ENCODE measurements at regions not wholly inside any gene's neighbourhood (a gene's known extent, or its start where the extent isn't known, plus 50 kb on each side); places are given as distances from the start of the nearest gene placed in this dataset.

GRCh38 chr10:128429835-128430513 is 303.8 kb upstream of the MKI67 start:
- no peak for DNase-seq

- DNase-seq, result no peak
Measured at GRCh38 chr10:128431083-128431482, 304.9 kb upstream of the MKI67 start.

DNA sequence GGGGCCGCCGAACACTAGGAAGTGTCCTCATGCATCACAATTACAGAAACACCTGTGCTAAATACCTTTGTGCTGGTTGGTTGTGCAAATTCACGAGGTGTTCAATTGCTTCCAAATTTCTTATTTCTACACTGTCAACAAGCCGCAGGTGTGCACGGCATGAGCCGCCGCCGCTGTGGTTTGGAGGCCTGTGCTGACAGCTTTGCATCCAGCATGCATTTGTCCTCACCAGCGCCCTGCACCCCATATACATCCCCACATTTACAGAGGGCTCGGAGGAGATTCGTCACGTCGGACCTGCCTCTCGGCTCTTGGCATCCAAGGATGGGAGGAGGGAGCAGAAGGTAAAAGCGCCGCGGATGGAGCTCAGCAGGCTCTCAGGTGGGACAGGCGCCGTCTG is 305.3 kb upstream of the MKI67 start:
- no peak for DNase-seq

GRCh38 chr10:128432011-128432410 is 305.8 kb upstream of the MKI67 start:
- no peak for DNase-seq

GRCh38 chr10:128432423-128432822 is 306.2 kb upstream of the MKI67 start:
- DNase-seq, result no peak

DNA sequence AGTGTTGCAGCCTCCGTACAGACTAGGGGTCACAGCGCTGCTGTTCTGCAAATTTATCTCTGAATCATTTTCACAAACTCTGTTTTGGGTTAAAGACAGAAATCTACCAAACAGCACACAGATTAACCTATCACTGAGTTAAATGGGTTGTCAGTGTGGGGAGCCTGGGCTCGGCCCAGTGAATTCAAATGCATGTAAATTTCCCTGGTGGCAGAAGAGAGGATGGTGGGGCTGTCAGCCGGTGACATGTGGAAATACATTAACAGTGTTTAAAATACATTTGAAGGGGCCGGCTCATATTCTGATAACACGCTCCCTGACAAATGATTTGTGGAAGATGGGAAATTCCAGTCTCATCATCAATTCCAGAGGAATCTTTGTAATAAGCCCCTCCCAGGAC is 309.6 kb upstream of the MKI67 start:
- DNase-seq, result no peak

GRCh38 chr10:128437786-128438345 is 311.6 kb upstream of the MKI67 start:
- DNase-seq, result no peak

DNA sequence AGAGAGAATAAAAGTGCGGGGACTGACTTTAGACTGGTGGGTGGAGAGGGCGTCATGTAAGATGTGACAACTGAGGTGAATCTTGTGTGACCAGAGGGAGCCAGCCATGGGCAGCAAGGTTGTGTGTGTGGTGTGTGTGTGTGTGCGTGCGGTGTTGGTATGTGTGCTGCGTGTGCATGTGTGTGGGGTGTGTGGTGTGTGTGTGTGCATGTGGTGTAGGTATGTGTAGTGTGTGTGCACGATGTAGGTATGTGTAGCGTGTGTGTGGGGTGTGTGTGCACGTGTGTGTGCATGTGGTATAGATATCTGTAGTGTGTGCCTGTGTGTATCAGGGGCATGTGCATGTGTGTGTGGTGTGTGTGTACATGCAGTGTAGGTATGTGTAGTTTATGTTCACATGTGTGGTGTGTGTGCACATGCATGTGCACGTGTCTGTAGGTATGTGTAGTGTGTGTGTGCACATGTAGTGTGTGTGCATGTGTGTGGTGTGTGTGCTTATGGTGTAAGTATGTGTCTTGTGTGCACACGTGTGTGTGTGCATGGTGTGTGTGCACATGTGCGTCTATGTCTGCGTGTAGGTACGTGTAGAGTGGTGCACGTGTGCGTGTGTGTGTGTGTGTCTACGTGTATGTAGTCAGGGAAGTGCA is 312.3 kb upstream of the MKI67 start:
- DNase-seq, result no peak

- DNase-seq, result no peak
Measured at GRCh38 chr10:128440513-128441160, 314.4 kb upstream of the MKI67 start.

DNA sequence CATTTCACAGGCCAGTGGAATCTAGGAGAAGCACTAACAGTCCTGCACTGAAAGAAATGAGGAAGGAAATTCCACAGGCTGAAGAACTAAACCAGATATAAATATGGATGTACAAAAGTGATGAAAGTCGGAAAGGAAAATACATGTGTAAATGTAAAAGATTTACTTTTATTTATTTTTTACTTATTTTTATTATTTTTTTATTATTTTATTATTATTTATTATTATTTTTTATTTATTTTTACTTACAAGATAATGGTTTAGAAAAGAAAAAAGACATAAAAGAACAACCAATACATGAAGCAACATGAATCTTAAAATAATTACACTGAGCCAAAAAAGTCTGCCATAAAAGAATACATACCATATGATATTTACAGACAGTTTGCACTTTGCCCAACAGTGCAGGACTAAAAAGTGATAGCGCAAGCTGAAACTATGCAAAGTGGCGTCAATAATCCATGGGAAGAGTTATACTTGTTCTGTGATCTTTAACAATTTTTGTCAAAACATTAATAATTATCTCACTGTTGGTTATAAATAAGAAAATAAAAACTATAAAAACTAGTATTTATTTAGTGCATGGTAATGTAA is 317.8 kb upstream of the MKI67 start:
- no peak for DNase-seq

DNA sequence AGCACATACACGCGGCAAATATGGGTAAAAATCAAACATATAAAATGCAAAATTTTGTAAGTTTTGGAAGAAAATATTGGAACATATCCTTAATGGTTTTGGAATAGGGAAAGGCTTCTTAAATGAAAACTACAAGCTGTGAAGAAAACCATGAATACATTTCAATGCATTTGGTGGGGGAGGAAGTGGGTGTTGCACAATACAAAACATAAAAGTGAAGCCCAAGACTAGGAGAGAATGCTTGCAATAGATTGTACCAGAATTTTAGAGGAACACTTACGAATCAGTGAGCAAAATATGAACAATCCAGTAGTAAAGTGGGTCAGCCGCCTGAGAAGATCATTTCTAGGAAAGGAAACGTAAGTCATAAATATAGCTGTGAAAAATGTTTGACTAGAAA is 322.6 kb upstream of the MKI67 start:
- no peak for DNase-seq

- DNase-seq, result no peak
Measured at GRCh38 chr10:128451879-128452278, 325.7 kb upstream of the MKI67 start.

DNA sequence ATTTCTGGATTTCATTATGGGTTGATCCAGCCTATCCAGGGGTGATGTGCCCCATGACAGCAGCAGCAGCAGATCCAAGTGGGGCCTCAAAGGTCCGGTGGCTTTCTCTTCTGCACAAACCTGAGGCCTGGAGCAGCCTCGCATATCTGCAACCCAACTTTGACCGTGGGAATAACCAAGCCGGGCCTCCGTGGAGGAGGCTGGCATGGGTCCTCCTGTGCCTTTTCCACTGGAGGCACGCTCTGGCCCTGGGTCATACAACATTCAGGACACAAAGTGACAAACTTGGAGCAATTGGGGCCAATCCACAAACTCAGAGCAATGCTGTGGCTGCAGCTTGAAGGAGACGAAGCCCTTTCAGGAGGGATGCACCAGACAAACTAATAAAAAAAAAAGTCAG is 330.0 kb upstream of the MKI67 start:
- no peak for DNase-seq

DNA sequence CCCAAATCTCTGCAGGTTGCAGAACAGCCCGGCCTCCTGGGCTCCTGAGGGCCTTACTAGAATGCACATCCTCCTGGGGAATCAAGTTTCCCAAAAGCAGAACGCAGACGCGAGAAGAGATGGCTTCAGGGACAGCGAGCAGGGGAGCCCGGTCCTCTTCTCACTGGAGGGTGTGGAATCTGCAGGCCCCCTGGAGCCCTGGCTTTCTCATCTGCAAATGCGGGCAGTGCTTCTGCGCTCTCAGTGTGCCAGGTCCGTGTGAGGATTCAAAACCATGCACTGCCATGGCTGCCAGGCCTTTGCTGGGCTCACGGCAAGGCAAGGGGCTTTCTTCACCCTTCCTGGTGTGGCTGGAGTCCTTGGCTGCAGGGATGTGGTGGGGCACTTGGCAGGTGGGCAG is 330.9 kb upstream of the MKI67 start:
- DNase-seq, result no peak

- DNase-seq, result no peak
Measured at GRCh38 chr10:128461991-128462390, 335.8 kb upstream of the MKI67 start.

GRCh38 chr10:128462844-128463243 is 336.6 kb upstream of the MKI67 start:
- DNase-seq, result no peak

DNA sequence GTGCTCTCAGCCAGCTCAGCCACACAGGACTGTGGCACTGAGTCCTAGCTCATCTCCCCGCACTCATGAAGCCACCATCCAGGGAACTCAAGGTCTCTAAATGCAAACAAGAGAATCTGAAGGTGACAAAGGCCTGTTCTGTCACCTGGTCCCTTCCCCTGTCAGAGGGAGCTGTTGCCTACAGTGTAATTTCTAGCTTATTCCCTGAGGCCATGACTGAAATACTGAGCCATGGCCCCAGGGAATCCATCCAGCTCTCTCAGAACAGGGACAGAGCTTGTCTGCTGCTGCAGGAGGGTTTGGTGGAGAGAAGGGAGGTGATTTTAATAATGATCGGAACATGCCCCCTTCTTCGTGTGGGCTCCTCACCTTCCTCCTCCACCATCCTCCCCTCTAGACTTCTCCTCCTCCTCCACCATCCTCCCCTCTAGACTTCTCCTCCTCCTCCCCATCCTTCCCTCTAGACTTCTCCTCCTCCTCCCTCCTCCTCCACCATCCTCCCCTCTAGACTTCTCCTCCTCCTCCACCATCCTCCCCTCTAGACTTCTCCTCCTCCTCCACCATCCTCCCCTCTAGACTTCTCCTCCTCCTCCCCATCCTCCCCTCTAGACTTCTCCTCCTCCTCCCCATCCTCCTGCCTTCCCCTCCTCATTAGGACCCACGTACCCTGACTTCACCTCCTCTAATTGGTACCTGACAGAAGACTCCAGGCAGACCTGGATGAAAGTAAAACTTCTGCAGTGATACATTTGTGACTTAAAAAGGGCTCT is 338.0 kb upstream of the MKI67 start:
- peak in 1 of 2 experiments; percentile 13 for DNase-seq

GRCh38 chr10:128465697-128466096 is 339.5 kb upstream of the MKI67 start:
- no peak for DNase-seq

DNA sequence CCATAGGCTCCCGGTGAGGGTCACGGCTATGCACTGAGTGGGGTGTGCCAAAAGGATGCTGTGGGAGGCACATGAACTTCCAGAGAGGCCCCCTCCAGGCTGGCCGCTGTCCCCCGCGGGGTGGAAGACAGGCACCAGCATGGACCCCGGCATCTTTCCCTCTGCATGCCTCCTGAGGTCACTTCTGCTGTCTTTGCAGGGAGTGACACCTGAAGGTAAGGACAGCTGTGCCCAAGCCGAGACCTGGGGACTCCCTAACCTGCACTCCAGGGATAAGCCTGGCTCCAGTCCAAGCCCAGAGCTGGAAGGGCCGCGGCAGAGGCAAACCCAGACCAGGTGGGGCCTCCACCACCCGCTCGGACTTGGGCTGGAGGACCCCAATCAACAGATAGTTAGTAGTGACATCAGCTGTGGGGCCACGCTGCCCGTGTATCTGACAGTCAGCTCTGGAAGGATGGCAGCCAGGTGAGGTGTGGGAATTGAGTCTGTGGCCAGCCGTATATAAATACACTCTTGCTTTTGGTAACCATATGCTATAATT is 340.7 kb upstream of the MKI67 start:
- no peak for DNase-seq

DNA sequence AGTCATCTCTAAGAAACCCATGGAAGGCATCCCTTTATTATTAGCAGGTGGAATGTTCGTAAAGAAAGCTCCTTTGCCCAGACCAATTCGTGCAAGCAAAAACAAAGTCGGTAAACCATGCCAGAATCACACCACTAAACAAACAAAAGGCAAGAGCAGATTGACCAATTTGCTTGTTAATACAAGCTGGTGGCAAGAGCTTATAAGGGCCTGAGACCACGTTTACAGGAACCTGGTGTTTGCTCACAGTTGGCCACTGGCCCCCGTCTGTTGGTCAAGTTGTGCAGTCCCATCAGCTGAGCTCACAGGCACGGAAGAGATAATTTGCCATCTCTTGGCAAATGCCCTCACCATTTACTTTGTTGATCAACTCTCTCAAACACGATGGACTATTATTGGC is 342.2 kb upstream of the MKI67 start:
- no peak for DNase-seq

GRCh38 chr10:128469515-128469914 is 343.3 kb upstream of the MKI67 start:
- DNase-seq, result no peak

DNA sequence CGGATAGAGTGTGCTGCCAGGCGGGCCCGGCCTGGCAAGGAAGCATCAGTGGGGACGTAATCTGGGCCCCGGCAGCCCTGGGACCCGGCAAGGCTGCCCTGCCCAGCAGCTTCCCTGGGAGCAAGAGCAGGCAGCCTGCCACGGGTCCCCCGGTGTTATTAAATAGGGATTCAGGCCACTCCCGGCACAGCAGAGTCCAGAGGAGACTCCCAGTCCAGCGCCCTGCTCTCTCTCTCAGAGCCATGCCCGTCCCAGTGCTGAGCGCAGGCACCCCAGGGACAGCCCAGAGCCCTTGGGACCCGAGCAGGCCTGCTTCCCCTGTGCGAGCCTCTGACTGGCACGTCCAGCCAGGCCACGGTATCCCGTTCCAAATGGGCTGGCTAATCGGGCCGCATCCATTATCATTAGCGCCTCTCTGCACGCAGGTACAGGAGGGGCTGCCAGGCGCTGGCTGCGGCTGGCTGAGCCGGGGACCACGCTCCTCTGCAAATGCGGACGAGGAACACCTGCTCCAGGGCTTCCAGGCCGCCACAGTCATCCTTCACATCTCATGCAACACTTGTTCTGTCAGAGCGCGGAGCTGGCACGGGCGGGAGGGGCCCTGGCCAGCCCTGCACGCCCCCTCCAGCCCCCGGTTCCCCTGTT is 344.2 kb upstream of the MKI67 start:
- DNase-seq, result no peak

Measured in activated CD4-positive, alpha-beta T cell treated with anti-CD3 and anti-CD28 coated beads, Interleukin-2, amount 50 U/mL, for 48 hours (primary cell).